ENCODE measurements at regions not wholly inside any gene's neighbourhood (a gene's known extent, or its start where the extent isn't known, plus 50 kb on each side); places are given as distances from the start of the nearest gene placed in this dataset.
"Not testable (repeated sequence)": the region's sequence is repeated elsewhere in the genome, so short reads cannot be mapped to it uniquely, and the experiment has no call there.

- no peak overlapping the region for H3K9ac ChIP-seq
- H3K27ac ChIP-seq, result no peak overlapping the region
- no peaks in the 10 kb centered on the region for H3K36me3 ChIP-seq
- H3K9me3 ChIP-seq, result no peaks in the 10 kb centered on the region
- no peak overlapping the region for H3K4me2 ChIP-seq
- H3K4me1 ChIP-seq, result no peaks in the 10 kb centered on the region
- no peaks in the 10 kb centered on the region for H3K27me3 ChIP-seq
- H4K20me1 ChIP-seq, result no peaks in the 10 kb centered on the region
- no peak overlapping the region for H3K4me3 ChIP-seq
- TF ChIP-seq Cebpa-rat (IDR thresholded peaks at IDR 0.05), result no peak
Measured at GRCh38 chr11:96961931-96962330, 572.1 kb downstream of the JRKL start.

DNA sequence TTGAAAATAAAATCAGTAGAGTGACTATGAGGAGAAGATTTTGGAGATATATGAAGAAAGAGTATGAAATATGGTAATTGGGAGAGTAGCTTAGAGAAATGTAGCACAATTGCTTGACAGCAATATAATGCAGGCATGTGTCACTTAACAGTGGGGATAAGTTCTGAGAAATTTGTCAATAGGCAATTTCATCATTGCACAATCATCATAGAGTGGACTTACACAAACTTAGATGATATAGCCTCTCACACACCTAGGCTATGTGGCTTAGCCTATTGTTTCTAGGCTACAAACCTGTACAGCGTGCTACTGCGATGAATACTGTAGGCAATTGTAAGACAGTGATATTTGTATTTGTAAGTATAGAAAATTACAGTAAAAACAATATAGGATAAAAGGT is 573.6 kb downstream of the JRKL start:
- Histone ChIP-seq H3K36me3 (no peaks in the 10 kb centered on the region), H3K9me3 (no peaks in the 10 kb centered on the region), H3K9ac (no peak overlapping the region), H3K4me2 (no peak overlapping the region), H3K27ac (no peak overlapping the region), H3K4me1 (no peaks in the 10 kb centered on the region), H4K20me1 (no peaks in the 10 kb centered on the region), H3K4me3 (no peak overlapping the region), H3K27me3 (no peaks in the 10 kb centered on the region)
- no peak for TF ChIP-seq Cebpa-rat (IDR thresholded peaks at IDR 0.05)

GRCh38 chr11:96964661-96965060 is 574.8 kb downstream of the JRKL start:
- Histone ChIP-seq H3K36me3 (no peaks in the 10 kb centered on the region), H3K4me2 (no peak overlapping the region), H3K4me3 (no peak overlapping the region), H3K27ac (no peak overlapping the region), H3K9me3 (no peaks in the 10 kb centered on the region), H4K20me1 (no peaks in the 10 kb centered on the region), H3K27me3 (no peaks in the 10 kb centered on the region), H3K4me1 (no peaks in the 10 kb centered on the region), H3K9ac (no peak overlapping the region)
- TF ChIP-seq Cebpa-rat (IDR thresholded peaks at IDR 0.05), result no peak

- H3K9ac ChIP-seq, result no peak overlapping the region
- no peaks in the 10 kb centered on the region for H3K9me3 ChIP-seq
- H3K36me3 ChIP-seq, result no peaks in the 10 kb centered on the region
- no peak for TF ChIP-seq Cebpa-rat (IDR thresholded peaks at IDR 0.05)
- H3K4me3 ChIP-seq, result no peak overlapping the region
- H3K27ac ChIP-seq, result no peak overlapping the region
- no peaks in the 10 kb centered on the region for H4K20me1 ChIP-seq
- H3K4me1 ChIP-seq, result no peaks in the 10 kb centered on the region
- no peak overlapping the region for H3K4me2 ChIP-seq
- no peaks in the 10 kb centered on the region for H3K27me3 ChIP-seq
Measured at GRCh38 chr11:96967616-96968015, 577.8 kb downstream of the JRKL start.

- Histone ChIP-seq H3K4me2 (no peak overlapping the region), H3K4me1 (no peaks in the 10 kb centered on the region), H3K4me3 (no peak overlapping the region), H3K27me3 (no peaks in the 10 kb centered on the region), H4K20me1 (no peaks in the 10 kb centered on the region), H3K27ac (no peak overlapping the region), H3K36me3 (no peaks in the 10 kb centered on the region), H3K9me3 (no peaks in the 10 kb centered on the region), H3K9ac (no peak overlapping the region)
- TF ChIP-seq Cebpa-rat (IDR thresholded peaks at IDR 0.05), result no peak
Measured at GRCh38 chr11:96969251-96969650, 579.4 kb downstream of the JRKL start.

DNA sequence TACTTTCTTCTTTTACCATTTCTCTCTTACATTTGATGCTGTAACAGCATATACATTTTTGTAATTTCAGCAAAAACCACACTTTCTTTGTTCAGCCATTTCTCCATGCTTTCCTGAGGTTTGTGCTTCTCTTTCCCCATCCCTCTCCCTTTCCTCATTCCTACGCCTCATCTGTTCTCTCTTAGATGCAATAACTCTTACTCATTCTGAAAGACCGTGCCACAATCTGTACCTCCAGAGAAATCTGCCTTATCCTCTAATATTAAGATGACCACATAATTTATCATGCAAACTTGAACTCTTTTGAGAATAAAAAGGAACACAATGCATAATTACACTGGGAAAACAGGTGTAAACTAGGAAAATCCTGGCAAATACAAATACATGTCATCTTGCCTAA is 588.9 kb downstream of the JRKL start:
- TF ChIP-seq Cebpa-rat (IDR thresholded peaks at IDR 0.05), result no peak
- Histone ChIP-seq H4K20me1 (no peaks in the 10 kb centered on the region), H3K36me3 (no peaks in the 10 kb centered on the region), H3K4me3 (no peak overlapping the region), H3K4me2 (no peak overlapping the region), H3K27ac (no peak overlapping the region), H3K4me1 (no peaks in the 10 kb centered on the region), H3K27me3 (no peaks in the 10 kb centered on the region), H3K9ac (no peak overlapping the region), H3K9me3 (no peaks in the 10 kb centered on the region)

DNA sequence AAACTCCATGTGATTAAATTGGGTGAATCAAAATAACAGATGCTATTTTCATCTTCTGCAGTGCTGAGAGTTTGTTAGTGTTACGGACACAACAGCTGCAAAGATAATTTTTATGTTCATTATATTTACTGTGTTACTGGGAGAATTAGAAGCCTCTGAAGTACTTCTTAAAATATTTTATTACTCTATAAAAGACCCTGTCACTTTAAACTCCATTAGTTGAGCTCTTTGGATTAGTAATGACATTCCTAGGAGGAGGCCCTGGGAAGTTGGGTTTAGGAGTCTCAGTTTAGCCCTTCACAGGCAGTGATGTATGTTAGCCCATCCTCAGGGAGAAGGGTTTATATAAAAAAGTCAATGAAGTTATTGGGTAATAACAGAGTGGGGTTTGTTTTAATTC is 596.7 kb downstream of the JRKL start:
- Histone ChIP-seq H3K36me3 (no peaks in the 10 kb centered on the region), H3K4me3 (no peak overlapping the region), H3K27ac (no peak overlapping the region), H3K9ac (no peak overlapping the region), H3K9me3 (no peaks in the 10 kb centered on the region), H4K20me1 (no peaks in the 10 kb centered on the region), H3K27me3 (no peaks in the 10 kb centered on the region), H3K4me1 (no peaks in the 10 kb centered on the region), H3K4me2 (no peak overlapping the region)
- no peak for TF ChIP-seq Cebpa-rat (IDR thresholded peaks at IDR 0.05)

- no peak for TF ChIP-seq Cebpa-rat (IDR thresholded peaks at IDR 0.05)
- no peak overlapping the region for H3K4me3 ChIP-seq
- H3K4me1 ChIP-seq, result no peaks in the 10 kb centered on the region
Measured at GRCh38 chr11:96990914-96991313, 601.1 kb downstream of the JRKL start.

DNA sequence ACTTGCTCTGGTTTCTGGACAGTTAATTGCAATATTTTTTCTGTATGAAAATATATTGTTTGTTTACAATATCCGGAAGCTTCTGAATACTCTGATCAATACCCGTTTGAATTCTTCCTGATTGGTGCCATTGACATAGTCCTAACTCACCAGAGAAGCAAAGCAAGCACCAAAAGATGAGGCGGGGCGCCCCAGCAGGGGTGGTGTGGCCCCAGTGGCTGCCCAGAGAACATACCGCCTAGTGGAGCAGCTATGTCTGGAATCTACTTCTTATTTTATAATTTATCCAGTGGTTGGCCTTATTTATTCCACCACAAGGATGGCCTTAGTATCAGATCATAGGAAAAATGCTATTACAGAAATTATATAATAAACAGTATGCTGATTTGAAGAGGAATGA is 610.7 kb downstream of the JRKL start:
- no peaks in the 10 kb centered on the region for H3K27me3 ChIP-seq

More at GRCh38 chr11:96990914-96991313, 601.1 kb downstream of the JRKL start:
- Histone ChIP-seq H3K9ac (no peak overlapping the region), H3K36me3 (no peaks in the 10 kb centered on the region), H3K27ac (no peak overlapping the region), H3K27me3 (no peaks in the 10 kb centered on the region), H4K20me1 (no peaks in the 10 kb centered on the region), H3K9me3 (no peaks in the 10 kb centered on the region), H3K4me2 (no peak overlapping the region)

GRCh38 chr11:97007283-97007682 is 617.5 kb downstream of the JRKL start:
- no peaks in the 10 kb centered on the region for H3K27me3 ChIP-seq
- TF ChIP-seq Cebpa-rat (IDR thresholded peaks at IDR 0.05), result no peak

More for the DNA sequence above, 610.7 kb downstream of the JRKL start:
- TF ChIP-seq Cebpa-rat (IDR thresholded peaks at IDR 0.05), result no peak
- H4K20me1 ChIP-seq, result no peaks in the 10 kb centered on the region
- H3K36me3 ChIP-seq, result no peaks in the 10 kb centered on the region
- H3K27ac ChIP-seq, result no peak overlapping the region
- H3K9ac ChIP-seq, result no peak overlapping the region
- no peak overlapping the region for H3K4me3 ChIP-seq
- H3K9me3 ChIP-seq, result no peaks in the 10 kb centered on the region
- no peaks in the 10 kb centered on the region for H3K4me1 ChIP-seq
- H3K4me2 ChIP-seq, result no peak overlapping the region

GRCh38 chr11:97009613-97010012 is 619.8 kb downstream of the JRKL start:
- H3K27me3 ChIP-seq, result no peaks in the 10 kb centered on the region
- no peak overlapping the region for H3K4me3 ChIP-seq
- no peaks in the 10 kb centered on the region for H4K20me1 ChIP-seq
- H3K4me2 ChIP-seq, result no peak overlapping the region
- no peak overlapping the region for H3K27ac ChIP-seq
- TF ChIP-seq Cebpa-rat (IDR thresholded peaks at IDR 0.05), result no peak
- no peak overlapping the region for H3K9ac ChIP-seq
- no peaks in the 10 kb centered on the region for H3K36me3 ChIP-seq
- no peaks in the 10 kb centered on the region for H3K4me1 ChIP-seq
- no peaks in the 10 kb centered on the region for H3K9me3 ChIP-seq

More at GRCh38 chr11:97007283-97007682, 617.5 kb downstream of the JRKL start:
- H3K36me3 ChIP-seq, result no peaks in the 10 kb centered on the region
- no peak overlapping the region for H3K27ac ChIP-seq
- no peak overlapping the region for H3K9ac ChIP-seq
- no peaks in the 10 kb centered on the region for H3K9me3 ChIP-seq
- no peak overlapping the region for H3K4me2 ChIP-seq
- H3K4me3 ChIP-seq, result no peak overlapping the region
- H3K4me1 ChIP-seq, result no peaks in the 10 kb centered on the region
- H4K20me1 ChIP-seq, result no peaks in the 10 kb centered on the region

DNA sequence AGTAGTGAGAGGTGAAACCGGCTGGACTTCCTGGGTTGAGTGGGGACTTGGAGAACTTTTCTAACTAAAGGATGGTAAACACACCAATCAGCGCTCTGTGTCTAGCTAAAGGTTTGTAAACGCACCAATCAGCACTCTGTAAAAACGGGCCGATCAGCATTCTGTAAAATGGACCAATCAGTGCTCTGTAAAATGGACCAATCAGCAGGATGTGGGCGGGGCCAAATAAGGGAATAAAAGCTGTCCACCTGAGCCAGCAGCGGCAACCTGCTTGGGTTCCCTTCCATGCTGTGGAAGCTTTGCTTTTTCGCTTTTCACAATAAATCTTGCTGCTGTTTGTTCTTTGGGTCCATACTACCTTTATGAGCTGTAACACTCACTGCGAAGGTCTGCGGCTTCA is 621.2 kb downstream of the JRKL start:
- not testable (repeated sequence) for H3K4me2 ChIP-seq, H3K4me1 ChIP-seq, H3K27ac ChIP-seq, H3K9me3 ChIP-seq, H3K4me3 ChIP-seq, H4K20me1 ChIP-seq, H3K36me3 ChIP-seq, H3K27me3 ChIP-seq, H3K9ac ChIP-seq

Data from BLaER1 (cell line).